ENCODE measurements at regions not wholly inside any gene's neighbourhood (a gene's known extent, or its start where the extent isn't known, plus 50 kb on each side); places are given as distances from the start of the nearest gene placed in this dataset.

- no peaks in the 10 kb centered on the region for H4K20me1 ChIP-seq (ENCODE audit: insufficient read depth, poor library complexity, severe bottlenecking)
- no peaks in the 10 kb centered on the region for H3K27me3 ChIP-seq
- H2AFZ ChIP-seq = no peak overlapping the region
- H3K36me3 ChIP-seq (replicated peaks; ENCODE audit: insufficient read depth, low read depth) = no peaks in the 10 kb centered on the region
- 92% methylated on average over 8 of the region's 8 CpGs for WGBS (ENCODE audit: low lambda C conversion rate, missing lambda C conversion rate)
- H3K27ac ChIP-seq = no peak overlapping the region
- DNase-seq (ENCODE audit: low spot score) = no peak
- TF ChIP-seq EZH2 (IDR thresholded peaks at IDR 0.05; ENCODE audit: borderline replicate concordance) (no peak), EZH2phosphoT487 (IDR thresholded peaks at IDR 0.05; ENCODE audit: low read depth, severe bottlenecking, unreplicated experiment) (no peak), CTCF (IDR thresholded peaks at IDR 0.05; ENCODE audit: poor library complexity) (no peak)
- no peak overlapping the region for H3K4me2 ChIP-seq
- no peaks in the 10 kb centered on the region for H3K9me2 ChIP-seq (replicated peaks; ENCODE audit: insufficient read depth)
- H3K9me3 ChIP-seq (ENCODE audit: low read depth) = no peaks in the 10 kb centered on the region
- H3K4me3 ChIP-seq = no peak overlapping the region
- H3K4me1 ChIP-seq (ENCODE audit: insufficient read depth) = peaks cover 16% of the 10 kb centered on the region
- H3K79me2 ChIP-seq = no peaks in the 10 kb centered on the region
These were observed 127.7 kb downstream of the SOCS6 start for GRCh38 chr18:70416496-70416895.

- WGBS (ENCODE audit: low lambda C conversion rate, missing lambda C conversion rate) = 81% methylated on average over 13 of the region's 13 CpGs
- no peaks in the 10 kb centered on the region for H4K20me1 ChIP-seq (ENCODE audit: insufficient read depth, poor library complexity, severe bottlenecking)
- H3K27me3 ChIP-seq = no peaks in the 10 kb centered on the region
- peaks cover 16% of the 10 kb centered on the region for H3K4me1 ChIP-seq (ENCODE audit: insufficient read depth)
- DNase-seq (ENCODE audit: low spot score) = no peak
- H3K36me3 ChIP-seq (replicated peaks; ENCODE audit: insufficient read depth, low read depth) = no peaks in the 10 kb centered on the region
- H3K27ac ChIP-seq = no peak overlapping the region
- no peaks in the 10 kb centered on the region for H3K9me2 ChIP-seq (replicated peaks; ENCODE audit: insufficient read depth)
- H3K4me3 ChIP-seq = no peak overlapping the region
- TF ChIP-seq CTCF (IDR thresholded peaks at IDR 0.05; ENCODE audit: poor library complexity) (no peak), EZH2phosphoT487 (IDR thresholded peaks at IDR 0.05; ENCODE audit: low read depth, severe bottlenecking, unreplicated experiment) (no peak), EZH2 (IDR thresholded peaks at IDR 0.05; ENCODE audit: borderline replicate concordance) (no peak)
- no peaks in the 10 kb centered on the region for H3K9me3 ChIP-seq (ENCODE audit: low read depth)
- H3K4me2 ChIP-seq = no peak overlapping the region
- H2AFZ ChIP-seq = no peak overlapping the region
- H3K79me2 ChIP-seq = no peaks in the 10 kb centered on the region
These were observed 127.1 kb downstream of the SOCS6 start for GRCh38 chr18:70415823-70416488.

GRCh38 chr18:70414315-70414900 lies 125.6 kb downstream of the SOCS6 start:
- 69% methylated on average over 6 of the region's 6 CpGs for WGBS (ENCODE audit: low lambda C conversion rate, missing lambda C conversion rate)
- Histone ChIP-seq H2AFZ (no peak overlapping the region), H3K27me3 (no peaks in the 10 kb centered on the region)

GRCh38 chr18:70413455-70413854 lies 124.6 kb downstream of the SOCS6 start:
- H3K4me1 ChIP-seq (ENCODE audit: insufficient read depth) = no peaks in the 10 kb centered on the region
- H3K27ac ChIP-seq = no peak overlapping the region
- H3K27me3 ChIP-seq = no peaks in the 10 kb centered on the region
- no peaks in the 10 kb centered on the region for H3K9me3 ChIP-seq (ENCODE audit: low read depth)
- no peak overlapping the region for H3K4me3 ChIP-seq
- DNase-seq (ENCODE audit: low spot score) = no peak
- no peak overlapping the region for H2AFZ ChIP-seq
- H3K4me2 ChIP-seq = no peak overlapping the region
- no peaks in the 10 kb centered on the region for H3K36me3 ChIP-seq (replicated peaks; ENCODE audit: insufficient read depth, low read depth)
- H3K79me2 ChIP-seq = no peaks in the 10 kb centered on the region
- 92% methylated on average over 3 of the region's 3 CpGs for WGBS (ENCODE audit: low lambda C conversion rate, missing lambda C conversion rate)
- H4K20me1 ChIP-seq (ENCODE audit: insufficient read depth, poor library complexity, severe bottlenecking) = no peaks in the 10 kb centered on the region
- no peaks in the 10 kb centered on the region for H3K9me2 ChIP-seq (replicated peaks; ENCODE audit: insufficient read depth)
- TF ChIP-seq CTCF (IDR thresholded peaks at IDR 0.05; ENCODE audit: poor library complexity) (no peak), EZH2phosphoT487 (IDR thresholded peaks at IDR 0.05; ENCODE audit: low read depth, severe bottlenecking, unreplicated experiment) (no peak), EZH2 (IDR thresholded peaks at IDR 0.05; ENCODE audit: borderline replicate concordance) (no peak)

More at GRCh38 chr18:70414315-70414900, 125.6 kb downstream of the SOCS6 start:
- H3K27ac ChIP-seq = no peak overlapping the region
- H3K9me3 ChIP-seq (ENCODE audit: low read depth) = no peaks in the 10 kb centered on the region
- no peak for DNase-seq (ENCODE audit: low spot score)
- no peak overlapping the region for H3K4me2 ChIP-seq
- H3K4me3 ChIP-seq = no peak overlapping the region
- H4K20me1 ChIP-seq (ENCODE audit: insufficient read depth, poor library complexity, severe bottlenecking) = no peaks in the 10 kb centered on the region
- TF ChIP-seq EZH2phosphoT487 (IDR thresholded peaks at IDR 0.05; ENCODE audit: low read depth, severe bottlenecking, unreplicated experiment) = no peak
- H3K36me3 ChIP-seq (replicated peaks; ENCODE audit: insufficient read depth, low read depth) = no peaks in the 10 kb centered on the region
- H3K79me2 ChIP-seq = no peaks in the 10 kb centered on the region
- H3K4me1 ChIP-seq (ENCODE audit: insufficient read depth) = peaks cover 7% of the 10 kb centered on the region
- no peaks in the 10 kb centered on the region for H3K9me2 ChIP-seq (replicated peaks; ENCODE audit: insufficient read depth)
